ENCODE measurements at regions not wholly inside any gene's neighbourhood (a gene's known extent, or its start where the extent isn't known, plus 50 kb on each side); places are given as distances from the start of the nearest gene placed in this dataset.

- Histone ChIP-seq H3K9ac (no peak overlapping the region), H3K36me3 (replicated peaks in 1 of 2; ENCODE audit: control insufficient read depth in 1 of 2, insufficient read depth in 2 of 2, low read length in 1 of 2) (no peaks in the 10 kb centered on the region), H3K4me3 (ENCODE audit: low read depth in 2 of 2, low read length in 1 of 2) (no peak overlapping the region), H3K9me3 (no peaks in the 10 kb centered on the region), H4K20me1 (ENCODE audit: insufficient read depth) (peaks cover 8% of the 10 kb centered on the region; the same call in 1 of the 2 replicates), H3K4me1 (ENCODE audit: control insufficient read depth in 1 of 2, insufficient read depth in 2 of 2, low read depth in 1 of 2, low read length in 1 of 2) (peaks cover 26 to 80% of the 10 kb centered on the region in 2 experiments), H3K4me2 (no peak overlapping the region), H3K27me3 (ENCODE audit: insufficient read depth) (no peaks in the 10 kb centered on the region), H3K9me2 (no peaks in the 10 kb centered on the region), H3K79me2 (ENCODE audit: insufficient read depth) (peaks cover 73% of the 10 kb centered on the region; the same call in 1 of the 2 replicates), H3K27ac (ENCODE audit: low read depth in 2 of 2, low read length in 1 of 2) (no peak overlapping the region), H2AFZ (ENCODE audit: low read depth) (no peak overlapping the region), H3F3A (replicated peaks; ENCODE audit: insufficient read depth) (peaks cover 15% of the 10 kb centered on the region)
- 96% methylated on average over 8 of the region's 10 CpGs for WGBS (ENCODE audit: low lambda C conversion rate)
- DNase-seq, result no peak
- ChIA-PET POLR2A (no interaction called here), CTCF (interaction anchor here (1.4 to 1.8 kb wide), 2 partner anchors 62 to 68 kb away, joined by 4 to 6 read pairs; no protein-coding TSS in a partner anchor)
- TF ChIP-seq GABPA (IDR thresholded peaks at IDR 0.05; ENCODE audit: low read depth) (no peak), YY1 (IDR thresholded peaks at IDR 0.05; ENCODE audit: low read depth) (no peak), TEAD4 (IDR thresholded peaks at IDR 0.05; ENCODE audit: borderline replicate concordance, insufficient read depth) (no peak), FOSL2 (IDR thresholded peaks at IDR 0.05; ENCODE audit: borderline replicate concordance, low read depth) (no peak), MEF2A (IDR thresholded peaks at IDR 0.05; ENCODE audit: borderline replicate concordance, low read depth) (no peak), CHD2 (IDR thresholded peaks at IDR 0.05; ENCODE audit: low read length, partially characterized antibody) (no peak), PBX3 (IDR thresholded peaks at IDR 0.05) (no peak), CTCF (IDR thresholded peaks at IDR 0.05) (no peak), RCOR1 (IDR thresholded peaks at IDR 0.05; ENCODE audit: low read length) (no peak), EZH2phosphoT487 (IDR thresholded peaks at IDR 0.05; ENCODE audit: borderline replicate concordance, low read depth) (no peak), RXRA (IDR thresholded peaks at IDR 0.05; ENCODE audit: borderline replicate concordance, low read depth) (no peak), NRF1 (IDR thresholded peaks at IDR 0.05; ENCODE audit: low read depth, low read length) (no peak), SMC3 (IDR thresholded peaks at IDR 0.05; ENCODE audit: low read depth, low read length) (no peak), GATA2 (CRISPR knock-in tag; IDR thresholded peaks at IDR 0.05) (no peak), FOXM1 (IDR thresholded peaks at IDR 0.05; ENCODE audit: low read depth) (no peak), MAX (IDR thresholded peaks at IDR 0.05; ENCODE audit: low read depth) (no peak), MXI1 (IDR thresholded peaks at IDR 0.05; ENCODE audit: low read depth, low read length) (no peak), TCF12 (IDR thresholded peaks at IDR 0.05) (no peak), RAD21 (IDR thresholded peaks at IDR 0.05; ENCODE audit: low read length) (no peak)
Observed at GRCh38 chr16:85177448-85177846, 65.2 kb upstream of the CIBAR2 start.
